ENCODE measurements at regions not wholly inside any gene's neighbourhood (a gene's known extent, or its start where the extent isn't known, plus 50 kb on each side); places are given as distances from the start of the nearest gene placed in this dataset.

GRCh38 chr2:16171425-16171920 lies 231.1 kb downstream of the MYCN start:
- H3K4me3 ChIP-seq (ENCODE audit: low read depth in 1 of 3, low read length in 3 of 3): no peak overlapping the region
- TF ChIP-seq, protein P1, sequence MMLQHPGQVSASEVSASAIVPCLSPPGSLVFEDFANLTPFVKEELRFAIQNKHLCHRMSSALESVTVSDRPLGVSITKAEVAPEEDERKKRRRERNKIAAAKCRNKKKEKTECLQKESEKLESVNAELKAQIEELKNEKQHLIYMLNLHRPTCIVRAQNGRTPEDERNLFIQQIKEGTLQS (IDR thresholded peaks at IDR 0.05): no peak
- no peak overlapping the region for H3K9ac ChIP-seq (ENCODE audit: low read depth in 1 of 2, low read length in 2 of 2)
- no peaks in the 10 kb centered on the region for H3K36me3 ChIP-seq (ENCODE audit: control insufficient read depth in 4 of 4, insufficient read depth in 3 of 4, low read depth in 1 of 4, low read length in 3 of 4)
- peaks cover 0 to 2% (median 0%) of the 10 kb centered on the region in 4 donors for H3K27me3 ChIP-seq (ENCODE audit: control insufficient read depth in 4 of 4, insufficient read depth in 4 of 4, low read length in 3 of 4)
- 88% methylated on average over 3 of the region's 3 CpGs for WGBS
- H3K4me1 ChIP-seq (ENCODE audit: control insufficient read depth in 4 of 4, insufficient read depth in 4 of 4, low read length in 3 of 4): no peaks in the 10 kb centered on the region
- no peak overlapping the region for H3K27ac ChIP-seq (ENCODE audit: low read depth in 1 of 2, low read length in 2 of 2)
- no peak for DNase-seq (ENCODE audit: low spot score)
- H3K9me3 ChIP-seq (ENCODE audit: control insufficient read depth in 4 of 4, low read length in 3 of 4): peaks cover 0 to 1% (median 0%) of the 10 kb centered on the region in 4 donors

- H3K27ac ChIP-seq (ENCODE audit: low read depth in 1 of 2, low read length in 2 of 2): no peak overlapping the region
- DNase-seq (ENCODE audit: low spot score): no peak
Measured at GRCh38 chr2:16170675-16171424, 230.5 kb downstream of the MYCN start.

GRCh38 chr2:16169381-16169960 lies 229.1 kb downstream of the MYCN start:
- WGBS: 82% methylated on average over 8 of the region's 8 CpGs
- DNase-seq (ENCODE audit: low spot score): no peak
- TF ChIP-seq, protein P2, sequence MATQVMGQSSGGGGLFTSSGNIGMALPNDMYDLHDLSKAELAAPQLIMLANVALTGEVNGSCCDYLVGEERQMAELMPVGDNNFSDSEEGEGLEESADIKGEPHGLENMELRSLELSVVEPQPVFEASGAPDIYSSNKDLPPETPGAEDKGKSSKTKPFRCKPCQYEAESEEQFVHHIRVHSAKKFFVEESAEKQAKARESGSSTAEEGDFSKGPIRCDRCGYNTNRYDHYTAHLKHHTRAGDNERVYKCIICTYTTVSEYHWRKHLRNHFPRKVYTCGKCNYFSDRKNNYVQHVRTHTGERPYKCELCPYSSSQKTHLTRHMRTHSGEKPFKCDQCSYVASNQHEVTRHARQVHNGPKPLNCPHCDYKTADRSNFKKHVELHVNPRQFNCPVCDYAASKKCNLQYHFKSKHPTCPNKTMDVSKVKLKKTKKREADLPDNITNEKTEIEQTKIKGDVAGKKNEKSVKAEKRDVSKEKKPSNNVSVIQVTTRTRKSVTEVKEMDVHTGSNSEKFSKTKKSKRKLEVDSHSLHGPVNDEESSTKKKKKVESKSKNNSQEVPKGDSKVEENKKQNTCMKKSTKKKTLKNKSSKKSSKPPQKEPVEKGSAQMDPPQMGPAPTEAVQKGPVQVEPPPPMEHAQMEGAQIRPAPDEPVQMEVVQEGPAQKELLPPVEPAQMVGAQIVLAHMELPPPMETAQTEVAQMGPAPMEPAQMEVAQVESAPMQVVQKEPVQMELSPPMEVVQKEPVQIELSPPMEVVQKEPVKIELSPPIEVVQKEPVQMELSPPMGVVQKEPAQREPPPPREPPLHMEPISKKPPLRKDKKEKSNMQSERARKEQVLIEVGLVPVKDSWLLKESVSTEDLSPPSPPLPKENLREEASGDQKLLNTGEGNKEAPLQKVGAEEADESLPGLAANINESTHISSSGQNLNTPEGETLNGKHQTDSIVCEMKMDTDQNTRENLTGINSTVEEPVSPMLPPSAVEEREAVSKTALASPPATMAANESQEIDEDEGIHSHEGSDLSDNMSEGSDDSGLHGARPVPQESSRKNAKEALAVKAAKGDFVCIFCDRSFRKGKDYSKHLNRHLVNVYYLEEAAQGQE (IDR thresholded peaks at IDR 0.05): no peak
- TF ChIP-seq NR2F2 (IDR thresholded peaks at IDR 0.05) (no peak), FOXA1 (IDR thresholded peaks at IDR 0.05) (no peak), HNF4G (IDR thresholded peaks at IDR 0.05) (no peak), SP1 (IDR thresholded peaks at IDR 0.05) (no peak), FOXA2 (IDR thresholded peaks at IDR 0.05) (no peak), YY1 (IDR thresholded peaks at IDR 0.05) (no peak), JUND (IDR thresholded peaks at IDR 0.05) (no peak)
- TF ChIP-seq, protein P3, sequence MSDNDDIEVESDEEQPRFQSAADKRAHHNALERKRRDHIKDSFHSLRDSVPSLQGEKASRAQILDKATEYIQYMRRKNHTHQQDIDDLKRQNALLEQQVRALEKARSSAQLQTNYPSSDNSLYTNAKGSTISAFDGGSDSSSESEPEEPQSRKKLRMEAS (IDR thresholded peaks at IDR 0.05): no peak

More at GRCh38 chr2:16170675-16171424, 230.5 kb downstream of the MYCN start:
- Histone ChIP-seq H3K9me3 (ENCODE audit: control insufficient read depth in 4 of 4, low read length in 3 of 4) (peaks cover 0 to 1% (median 0%) of the 10 kb centered on the region in 4 donors), H3K4me3 (ENCODE audit: low read depth in 1 of 3, low read length in 3 of 3) (no peak overlapping the region), H3K4me1 (ENCODE audit: control insufficient read depth in 4 of 4, insufficient read depth in 4 of 4, low read length in 3 of 4) (no peaks in the 10 kb centered on the region), H3K27me3 (ENCODE audit: control insufficient read depth in 4 of 4, insufficient read depth in 4 of 4, low read length in 3 of 4) (peaks cover 0 to 2% (median 0%) of the 10 kb centered on the region in 4 donors), H3K36me3 (ENCODE audit: control insufficient read depth in 4 of 4, insufficient read depth in 3 of 4, low read depth in 1 of 4, low read length in 3 of 4) (no peaks in the 10 kb centered on the region), H3K9ac (ENCODE audit: low read depth in 1 of 2, low read length in 2 of 2) (no peak overlapping the region)
- WGBS: 87% methylated on average over 9 of the region's 9 CpGs
- no peak for TF ChIP-seq YY1 (IDR thresholded peaks at IDR 0.05)
- no peak for TF ChIP-seq EGR1 (IDR thresholded peaks at IDR 0.05; ENCODE audit: low read depth in 2 of 2)
- TF ChIP-seq, protein P1 (IDR thresholded peaks at IDR 0.05): no peak
- TF ChIP-seq, protein P4, sequence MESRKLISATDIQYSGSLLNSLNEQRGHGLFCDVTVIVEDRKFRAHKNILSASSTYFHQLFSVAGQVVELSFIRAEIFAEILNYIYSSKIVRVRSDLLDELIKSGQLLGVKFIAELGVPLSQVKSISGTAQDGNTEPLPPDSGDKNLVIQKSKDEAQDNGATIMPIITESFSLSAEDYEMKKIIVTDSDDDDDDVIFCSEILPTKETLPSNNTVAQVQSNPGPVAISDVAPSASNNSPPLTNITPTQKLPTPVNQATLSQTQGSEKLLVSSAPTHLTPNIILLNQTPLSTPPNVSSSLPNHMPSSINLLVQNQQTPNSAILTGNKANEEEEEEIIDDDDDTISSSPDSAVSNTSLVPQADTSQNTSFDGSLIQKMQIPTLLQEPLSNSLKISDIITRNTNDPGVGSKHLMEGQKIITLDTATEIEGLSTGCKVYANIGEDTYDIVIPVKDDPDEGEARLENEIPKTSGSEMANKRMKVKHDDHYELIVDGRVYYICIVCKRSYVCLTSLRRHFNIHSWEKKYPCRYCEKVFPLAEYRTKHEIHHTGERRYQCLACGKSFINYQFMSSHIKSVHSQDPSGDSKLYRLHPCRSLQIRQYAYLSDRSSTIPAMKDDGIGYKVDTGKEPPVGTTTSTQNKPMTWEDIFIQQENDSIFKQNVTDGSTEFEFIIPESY (IDR thresholded peaks at IDR 0.05): no peak
- TF ChIP-seq JUND (IDR thresholded peaks at IDR 0.05): no peak
- no peak for TF ChIP-seq NR2F2 (IDR thresholded peaks at IDR 0.05)
- no peak for TF ChIP-seq FOXA1 (IDR thresholded peaks at IDR 0.05)
- TF ChIP-seq FOXA2 (IDR thresholded peaks at IDR 0.05): no peak

More at GRCh38 chr2:16169381-16169960, 229.1 kb downstream of the MYCN start:
- Histone ChIP-seq H3K9ac (ENCODE audit: low read depth in 1 of 2, low read length in 2 of 2) (no peak overlapping the region), H3K4me3 (ENCODE audit: low read depth in 1 of 3, low read length in 3 of 3) (no peak overlapping the region), H3K9me3 (ENCODE audit: control insufficient read depth in 4 of 4, low read length in 3 of 4) (peaks cover 0 to 1% (median 0%) of the 10 kb centered on the region in 4 donors), H3K27ac (ENCODE audit: low read depth in 1 of 2, low read length in 2 of 2) (no peak overlapping the region), H3K27me3 (ENCODE audit: control insufficient read depth in 4 of 4, insufficient read depth in 4 of 4, low read length in 3 of 4) (peaks cover 0 to 2% (median 0%) of the 10 kb centered on the region in 4 donors), H3K4me1 (ENCODE audit: control insufficient read depth in 4 of 4, insufficient read depth in 4 of 4, low read length in 3 of 4) (no peaks in the 10 kb centered on the region), H3K36me3 (ENCODE audit: control insufficient read depth in 4 of 4, insufficient read depth in 3 of 4, low read depth in 1 of 4, low read length in 3 of 4) (no peaks in the 10 kb centered on the region)
